H1 (cell line): ENCODE measurements at regions not wholly inside any gene's neighbourhood (a gene's known extent, or its start where the extent isn't known, plus 50 kb on each side); places are given as distances from the start of the nearest gene placed in this dataset.

Experiments used
- CTCF ChIA-PET: fragments of 300-600 bp; sonication (Branson Sonifier 250); formaldehyde crosslinking; loops from one replicate; lab custom pipeline; 2021; ENCODE audit not compliant: partially characterized antibody; lab: Charles Lee
- POLR2A ChIA-PET: fragments of 300-600 bp; sonication (Branson Sonifier 250); formaldehyde crosslinking; loops from one replicate; lab custom pipeline; 2021; ENCODE audit warnings: inconsistent platforms; ENCODE audit not compliant: partially characterized antibody; lab: Charles Lee
- DNase-seq, 2 experiments: peaks; one replicate each; pipeline versions ENCODE4 v3.0.0 to v3.0.0-alpha.2; 2010 to 2022; ENCODE audit warnings: low spot score in 2 of 2, low read depth in 1 of 2, mixed read lengths in 1 of 2
- FAIRE-seq: peaks from 2 replicates; lab custom pipeline; 2011; peaks lifted over from hg19 to GRCh38; lab: Jason Lieb, UNC
- H2AFZ ChIP-seq: 2 replicates; pipeline ENCODE4 v1.8.1; 2012; ENCODE audit warnings: low read length, inconsistent platforms
- H2AK5ac ChIP-seq: 2 replicates; pipeline ENCODE4 v1.6.1; 2013; ENCODE audit warnings: low read depth, low read length
- H2BK120ac ChIP-seq: replicated peaks from 2 replicates; pipeline ENCODE3; 2013; ENCODE audit warnings: low read depth, low read length, inconsistent platforms
- H2BK12ac ChIP-seq: 2 replicates; pipeline ENCODE4 v1.6.1; 2013; ENCODE audit warnings: low read depth, low read length
- H2BK15ac ChIP-seq: 2 replicates; pipeline ENCODE4 v1.6.1; 2013; ENCODE audit warnings: low read length
- H2BK20ac ChIP-seq: 2 replicates; pipeline ENCODE4 v1.6.1; 2013; ENCODE audit warnings: low read length
- H2BK5ac ChIP-seq: 2 replicates; pipeline ENCODE4 v1.6.1; 2013; ENCODE audit warnings: low read depth, low read length
- H3K14ac ChIP-seq: 2 replicates; pipeline ENCODE4 v1.6.1; 2013; ENCODE audit warnings: inconsistent platforms; ENCODE audit not compliant: insufficient read length
- H3K18ac ChIP-seq: 2 replicates; pipeline ENCODE4 v1.6.1; 2013; ENCODE audit warnings: low read length; ENCODE audit errors: extremely low read depth
- H3K23ac ChIP-seq: 2 replicates; pipeline ENCODE4 v1.6.1; 2013; ENCODE audit warnings: inconsistent platforms; ENCODE audit not compliant: insufficient read length
- H3K23me2 ChIP-seq: 2 replicates; pipeline ENCODE4 v1.6.1; 2013; ENCODE audit warnings: low read depth, low read length
- H3K27ac ChIP-seq: 2 replicates; pipeline ENCODE4 v1.6.1; 2011; ENCODE audit warnings: low read depth, low read length, inconsistent platforms
- H3K27me3 ChIP-seq, 4 experiments: replicated peaks in 1 of 4; 1 replicate in 1 of 4; 2 replicates in 3 of 4; pipeline versions ENCODE4 v1.6.1 to v1.8.1; 2011 to 2013; ENCODE audit warnings: low read length in 3 of 4, mild to moderate bottlenecking in 3 of 4, inconsistent platforms in 2 of 4, mixed read lengths in 2 of 4, moderate library complexity in 1 of 4; ENCODE audit not compliant: control insufficient read depth in 3 of 4, insufficient read depth in 3 of 4; ENCODE audit errors: extremely low read depth in 1 of 4
- H3K36me3 ChIP-seq, 4 experiments: 2 replicates each; pipeline versions ENCODE4 v1.6.1 to v1.8.1; 2011 to 2013; ENCODE audit warnings: mild to moderate bottlenecking in 4 of 4, low read length in 3 of 4, moderate library complexity in 2 of 4, control low read depth in 1 of 4, inconsistent platforms in 1 of 4; ENCODE audit not compliant: insufficient read depth in 4 of 4, control insufficient read depth in 2 of 4
- H3K4ac ChIP-seq: replicated peaks from 2 replicates; pipeline ENCODE3; 2013; ENCODE audit warnings: low read length, low read depth, mixed read lengths, inconsistent platforms; ENCODE audit not compliant: insufficient read length
- H3K4me1 ChIP-seq, 4 experiments: replicated peaks in 1 of 4; 1 replicate in 1 of 4; 2 replicates in 3 of 4; pipeline versions ENCODE4 v1.6.1 to v1.8.1; 2011 to 2013; ENCODE audit warnings: low read length in 3 of 4, inconsistent platforms in 2 of 4, mixed read lengths in 1 of 4; ENCODE audit not compliant: insufficient read depth in 4 of 4, control insufficient read depth in 3 of 4
- H3K4me2 ChIP-seq, 2 experiments: 2 replicates each; pipeline versions ENCODE4 v1.6.1 to v1.8.1; 2011 to 2013; ENCODE audit warnings: low read depth in 2 of 2, low read length in 2 of 2, control low read depth in 1 of 2, inconsistent platforms in 1 of 2, mild to moderate bottlenecking in 1 of 2; ENCODE audit not compliant: insufficient read depth in 1 of 2
- H3K4me3 ChIP-seq, 4 experiments: fragments of 200-600, 300-600 bp in 1 of 4; sonication (generic), shearing (Covaris generic), sonication (Bioruptor Twin) in 1 of 4; 2 replicates each; pipeline versions ENCODE4 v1.5.1 to v1.8.1; 2011 to 2016; ENCODE audit warnings: low read length in 4 of 4, low read depth in 3 of 4, control low read depth in 2 of 4, inconsistent platforms in 2 of 4, mild to moderate bottlenecking in 2 of 4, mixed read lengths in 1 of 4, moderate library complexity in 1 of 4; ENCODE audit not compliant: insufficient read depth in 2 of 4; ENCODE audit errors: extremely low read depth in 1 of 4
- H3K56ac ChIP-seq: replicated peaks from 2 replicates; pipeline ENCODE3; 2013; ENCODE audit warnings: low read depth, mild to moderate bottlenecking, mixed read lengths, low read length, inconsistent platforms; ENCODE audit not compliant: insufficient read length
- H3K79me1 ChIP-seq: 2 replicates; pipeline ENCODE4 v1.6.1; 2013; ENCODE audit warnings: low read depth, low read length, control low read depth
- H3K79me2 ChIP-seq, 2 experiments: 2 replicates each; pipeline versions ENCODE4 v1.6.1 to v1.8.1; 2012 to 2013; ENCODE audit warnings: low read length in 2 of 2, mild to moderate bottlenecking in 2 of 2, inconsistent platforms in 1 of 2; ENCODE audit not compliant: insufficient read depth in 2 of 2, control insufficient read depth in 1 of 2
- H3K9ac ChIP-seq, 4 experiments: replicated peaks in 1 of 4; 1 replicate in 1 of 4; 2 replicates in 3 of 4; pipeline versions ENCODE4 v1.6.1 to v1.8.1; 2011 to 2013; ENCODE audit warnings: low read depth in 3 of 4, low read length in 3 of 4, control low read depth in 2 of 4, mild to moderate bottlenecking in 2 of 4, moderate library complexity in 2 of 4, inconsistent platforms in 1 of 4; ENCODE audit errors: extremely low read depth in 1 of 4
- H3K9me3 ChIP-seq, 2 experiments: 2 replicates each; pipeline versions ENCODE4 v1.6.1 to v1.8.1; 2012 to 2013; ENCODE audit warnings: mild to moderate bottlenecking in 2 of 2, moderate library complexity in 2 of 2, control low read depth in 1 of 2, inconsistent platforms in 1 of 2, low read depth in 1 of 2, low read length in 1 of 2, mixed read lengths in 1 of 2; ENCODE audit not compliant: insufficient read depth in 2 of 2
- H4K20me1 ChIP-seq, 2 experiments: replicated peaks in 1 of 2; 2 replicates each; pipeline versions ENCODE3 to v1.8.1; 2011 to 2013; ENCODE audit warnings: inconsistent platforms in 2 of 2, low read length in 2 of 2, mild to moderate bottlenecking in 1 of 2; ENCODE audit not compliant: insufficient read depth in 2 of 2, control insufficient read depth in 1 of 2
- H4K5ac ChIP-seq: 2 replicates; pipeline ENCODE4 v1.6.1; 2013; ENCODE audit warnings: low read length, low read depth, mixed read lengths, inconsistent platforms; ENCODE audit not compliant: insufficient read length
- H4K8ac ChIP-seq: 2 replicates; pipeline ENCODE4 v1.8.0; 2013; ENCODE audit warnings: mild to moderate bottlenecking, moderate library complexity, low read length, inconsistent platforms; ENCODE audit not compliant: insufficient read depth; ENCODE audit errors: extremely low read depth
- H4K91ac ChIP-seq: replicated peaks from 2 replicates; pipeline ENCODE3; 2013; ENCODE audit warnings: low read length, mixed read lengths, inconsistent platforms; ENCODE audit not compliant: insufficient read length
- NRF1 ChIP-seq: IDR thresholded peaks from 2 replicates; pipeline ENCODE4 v1.6.1; 2011; ENCODE audit warnings: mild to moderate bottlenecking, low read depth, low read length, improper control_type of control experiment
- WGBS, 2 experiments: shearing (Covaris generic) in 1 of 2; methylation state at CpG; one replicate each; pipeline versions ENCODE4 v1.1.6 to v1.1.7; 2013 to 2015; ENCODE audit warnings: low lambda C conversion rate in 2 of 2, mixed read lengths in 2 of 2, inconsistent platforms in 1 of 2, low coverage in 1 of 2, missing lambda C conversion rate in 1 of 2; ENCODE audit not compliant: insufficient replicate concordance in 2 of 2, insufficient coverage in 1 of 2, insufficient read length in 1 of 2; ENCODE audit errors: extremely low coverage in 1 of 2, missing lambda C conversion rate in 1 of 2; 5-methylcytosine and 5-hydroxymethylcytosine counted together

GRCh38 chr14:55794655-55795595 lies 214.9 kb downstream of the KTN1 start:
- FAIRE-seq = no peak
- no peak overlapping the region for H3K4me2 ChIP-seq
- WGBS, 2 experiments = 94% methylated on average over 6 of the region's 6 CpGs; no CpG with 5 or more reads in 1 of the 2 experiments
- H3K4ac ChIP-seq = no peak overlapping the region
- TF ChIP-seq NRF1 = no peak
- no peak overlapping the region for H3K4me3 ChIP-seq
- H3K23me2 ChIP-seq = peaks cover 2% of the 10 kb centered on the region; the same call in 1 of the 2 replicates
- no peak overlapping the region for H4K5ac ChIP-seq
- no peak overlapping the region; a peak in 1 of 7 replicates for H3K9ac ChIP-seq
- H3K79me1 ChIP-seq = no peaks in the 10 kb centered on the region
- no peaks in the 10 kb centered on the region for H3K9me3 ChIP-seq
- no peak overlapping the region for H2BK12ac ChIP-seq
- H3K27ac ChIP-seq = no peak overlapping the region
- H3K79me2 ChIP-seq = no peaks in the 10 kb centered on the region
- H3K18ac ChIP-seq = no peak overlapping the region
- no peak overlapping the region for H4K8ac ChIP-seq
- H3K14ac ChIP-seq = no peak overlapping the region
- H3K56ac ChIP-seq = no peak overlapping the region
- no peak overlapping the region for H2AK5ac ChIP-seq
- no peak overlapping the region for H2BK15ac ChIP-seq
- H4K91ac ChIP-seq = no peak overlapping the region
- H2BK20ac ChIP-seq = no peak overlapping the region; the same call in 1 of the 2 replicates
- POLR2A ChIA-PET = interaction anchor here (0.6 kb wide), 1 partner anchor 81 kb away, joined by 3 read pairs; no protein-coding TSS in a partner anchor
- H2AFZ ChIP-seq = no peak overlapping the region
- H2BK5ac ChIP-seq = no peak overlapping the region
- H3K23ac ChIP-seq = no peak overlapping the region
- no peak overlapping the region for H2BK120ac ChIP-seq
- H3K27me3 ChIP-seq = no peaks in the 10 kb centered on the region
- H4K20me1 ChIP-seq = no peaks in the 10 kb centered on the region
- CTCF ChIA-PET = interaction anchor here (1.0 to 1.4 kb wide), 3 partner anchors 25 to 349 kb away, joined by 3 to 5 read pairs (median 3); no protein-coding TSS in a partner anchor
- peaks cover 0 to 21% (median 16%) of the 10 kb centered on the region in 4 experiments for H3K4me1 ChIP-seq
- no peaks in the 10 kb centered on the region for H3K36me3 ChIP-seq
- no peak for DNase-seq
